ENCODE measurements at regions not wholly inside any gene's neighbourhood (a gene's known extent, or its start where the extent isn't known, plus 50 kb on each side); places are given as distances from the start of the nearest gene placed in this dataset.
"Not testable (repeated sequence)": the region's sequence is repeated elsewhere in the genome, so short reads cannot be mapped to it uniquely, and the experiment has no call there.

- H3K4me3 ChIP-seq: no peak overlapping the region
- H3K27ac ChIP-seq: no peak overlapping the region
- no peak for DNase-seq (ENCODE audit: low spot score)
- TF ChIP-seq CTCF (IDR thresholded peaks at IDR 0.05): no peak
Measured at GRCh38 chr6:88502391-88502790, 336.2 kb upstream of the CNR1 start.

GRCh38 chr6:88499845-88500699 is 333.9 kb upstream of the CNR1 start:
- TF ChIP-seq CTCF (IDR thresholded peaks at IDR 0.05): no peak
- Histone ChIP-seq H3K27ac (no peak overlapping the region), H3K4me3 (no peak overlapping the region)
- no peak for DNase-seq (ENCODE audit: low spot score)

- Histone ChIP-seq H3K4me3 (no peak overlapping the region), H3K27ac (no peak overlapping the region)
- TF ChIP-seq CTCF (IDR thresholded peaks at IDR 0.05): no peak
- no peak for DNase-seq (ENCODE audit: low spot score)
Measured at GRCh38 chr6:88499436-88499835, 333.3 kb upstream of the CNR1 start.

GRCh38 chr6:88497403-88497802 is 331.3 kb upstream of the CNR1 start:
- H3K4me3 ChIP-seq, H3K27ac ChIP-seq: not testable (repeated sequence)

GRCh38 chr6:88494401-88495140 is 328.4 kb upstream of the CNR1 start:
- no peak for TF ChIP-seq CTCF (IDR thresholded peaks at IDR 0.05)
- no peak for DNase-seq (ENCODE audit: low spot score)
- Histone ChIP-seq H3K4me3 (no peak overlapping the region), H3K27ac (no peak overlapping the region)

More at GRCh38 chr6:88497403-88497802, 331.3 kb upstream of the CNR1 start:
- not testable (repeated sequence) for DNase-seq (ENCODE audit: low spot score)

GRCh38 chr6:88493717-88494116 is 327.6 kb upstream of the CNR1 start:
- TF ChIP-seq CTCF (IDR thresholded peaks at IDR 0.05): no peak
- Histone ChIP-seq H3K27ac (no peak overlapping the region), H3K4me3 (no peak overlapping the region)
- no peak for DNase-seq (ENCODE audit: low spot score)

- DNase-seq (ENCODE audit: low spot score): no peak
- no peak overlapping the region for H3K4me3 ChIP-seq
- H3K27ac ChIP-seq: no peak overlapping the region
- TF ChIP-seq CTCF (IDR thresholded peaks at IDR 0.05): no peak
Measured at GRCh38 chr6:88492824-88493223, 326.7 kb upstream of the CNR1 start.

Data from coronary artery (tissue), 2 donors.